ENCODE measurements at regions not wholly inside any gene's neighbourhood (a gene's known extent, or its start where the extent isn't known, plus 50 kb on each side); places are given as distances from the start of the nearest gene placed in this dataset.

- no peaks in the 10 kb centered on the region for H3K9me3 Mint-ChIP-seq (ENCODE audit: low read depth, unreplicated experiment)
- intact Hi-C loops (cut with micrococcal nuclease; ENCODE audit: unreplicated experiment), result no loop called here
- no peak overlapping the region for H3K4me3 Mint-ChIP-seq (ENCODE audit: low read depth, unreplicated experiment)
- peaks cover 7% of the 10 kb centered on the region for H3K4me1 Mint-ChIP-seq (ENCODE audit: low read depth, unreplicated experiment)
- TF ChIP-seq CTCF (IDR thresholded peaks at IDR 0.05; ENCODE audit: unreplicated experiment), result no peak
- no peak overlapping the region for H3K27ac Mint-ChIP-seq (ENCODE audit: unreplicated experiment)
- peaks cover under 1% of the 10 kb centered on the region for H3K27me3 Mint-ChIP-seq (ENCODE audit: unreplicated experiment)
- H3K36me3 Mint-ChIP-seq (ENCODE audit: insufficient read depth, unreplicated experiment), result no peaks in the 10 kb centered on the region
- DNase-seq, result no peak
- CTCF ChIA-PET, result no interaction called here
- no TSS peak for BruUV-seq (replicated peaks)
Measured at GRCh38 chr10:117736655-117737054, 194.1 kb downstream of the EMX2 start.

- BruUV-seq (replicated peaks), result no TSS peak
- H3K4me1 Mint-ChIP-seq (ENCODE audit: low read depth, unreplicated experiment), result peaks cover 7% of the 10 kb centered on the region
- no peaks in the 10 kb centered on the region for H3K9me3 Mint-ChIP-seq (ENCODE audit: low read depth, unreplicated experiment)
- DNase-seq, result no peak
- H3K27ac Mint-ChIP-seq (ENCODE audit: unreplicated experiment), result no peak overlapping the region
- TF ChIP-seq CTCF (IDR thresholded peaks at IDR 0.05; ENCODE audit: unreplicated experiment), result no peak
- intact Hi-C loops (cut with micrococcal nuclease; ENCODE audit: unreplicated experiment), result no loop called here
- H3K4me3 Mint-ChIP-seq (ENCODE audit: low read depth, unreplicated experiment), result no peak overlapping the region
- peaks cover 26% of the 10 kb centered on the region for H3K27me3 Mint-ChIP-seq (ENCODE audit: unreplicated experiment)
- CTCF ChIA-PET, result no interaction called here
- H3K36me3 Mint-ChIP-seq (ENCODE audit: insufficient read depth, unreplicated experiment), result no peaks in the 10 kb centered on the region
Measured at GRCh38 chr10:117740088-117740487, 197.5 kb downstream of the EMX2 start.

GRCh38 chr10:117740691-117741222, 198.2 kb downstream of the EMX2 start:
- Mint-ChIP-seq H3K36me3 (ENCODE audit: insufficient read depth, unreplicated experiment) (no peaks in the 10 kb centered on the region), H3K4me1 (ENCODE audit: low read depth, unreplicated experiment) (peaks cover 7% of the 10 kb centered on the region), H3K27ac (ENCODE audit: unreplicated experiment) (no peak overlapping the region), H3K4me3 (ENCODE audit: low read depth, unreplicated experiment) (no peak overlapping the region), H3K27me3 (ENCODE audit: unreplicated experiment) (peaks cover 26% of the 10 kb centered on the region), H3K9me3 (ENCODE audit: low read depth, unreplicated experiment) (no peaks in the 10 kb centered on the region)
- no peak for TF ChIP-seq CTCF (IDR thresholded peaks at IDR 0.05; ENCODE audit: unreplicated experiment)
- BruUV-seq (replicated peaks), result no TSS peak
- intact Hi-C loops (cut with micrococcal nuclease; ENCODE audit: unreplicated experiment), result no loop called here
- DNase-seq, result no peak
- CTCF ChIA-PET, result no interaction called here

GRCh38 chr10:117741524-117741923, 199.0 kb downstream of the EMX2 start:
- Mint-ChIP-seq H3K4me1 (ENCODE audit: low read depth, unreplicated experiment) (peaks cover 2% of the 10 kb centered on the region), H3K9me3 (ENCODE audit: low read depth, unreplicated experiment) (no peaks in the 10 kb centered on the region), H3K27ac (ENCODE audit: unreplicated experiment) (no peak overlapping the region), H3K4me3 (ENCODE audit: low read depth, unreplicated experiment) (no peak overlapping the region), H3K36me3 (ENCODE audit: insufficient read depth, unreplicated experiment) (no peaks in the 10 kb centered on the region), H3K27me3 (ENCODE audit: unreplicated experiment) (peaks cover 26% of the 10 kb centered on the region)
- CTCF ChIA-PET, result no interaction called here
- intact Hi-C loops (cut with micrococcal nuclease; ENCODE audit: unreplicated experiment), result no loop called here
- BruUV-seq (replicated peaks), result no TSS peak
- DNase-seq, result no peak
- TF ChIP-seq CTCF (IDR thresholded peaks at IDR 0.05; ENCODE audit: unreplicated experiment), result peak; percentile 16

Data from Calu3 (cell line).